ENCODE measurements at regions not wholly inside any gene's neighbourhood (a gene's known extent, or its start where the extent isn't known, plus 50 kb on each side); places are given as distances from the start of the nearest gene placed in this dataset.

- no peak for TF ChIP-seq AKNA (CRISPR knock-in tag; IDR thresholded peaks at IDR 0.05; ENCODE audit: borderline replicate concordance)
- TF ChIP-seq MTERF4 (CRISPR knock-in tag; IDR thresholded peaks at IDR 0.05): no peak
- TF ChIP-seq TBX3 (IDR thresholded peaks at IDR 0.05; ENCODE audit: borderline replicate concordance): no peak
- no peak for TF ChIP-seq DMTF1 (CRISPR knock-in tag; IDR thresholded peaks at IDR 0.05)
- TF ChIP-seq SYNCRIP (IDR thresholded peaks at IDR 0.05; ENCODE audit: insufficient read depth, low read depth, low read length): no peak
These were observed 585.5 kb downstream of the CBLN2 start (continued) for GRCh38 chr18:71958605-71959004.

Data from HepG2 (cell line).